T-cell (primary cell): ENCODE measurements at regions not wholly inside any gene's neighbourhood (a gene's known extent, or its start where the extent isn't known, plus 50 kb on each side); places are given as distances from the start of the nearest gene placed in this dataset.
"Not testable (repeated sequence)": the region's sequence is repeated elsewhere in the genome, so short reads cannot be mapped to it uniquely, and the experiment has no call there.

ENCODE experiments used
- ATAC-seq, 4 experiments: fragments of 200-7000 bp in 3 of 4; fragments of 150-1000 bp in 1 of 4; cut with Tn5 transposase; replicated peaks in 1 of 4; 1 replicate in 3 of 4; 2 replicates in 1 of 4; pipeline ENCODE4 v1.10.0; 2021; ENCODE audit warnings: moderate library complexity in 3 of 4, mild to moderate bottlenecking in 2 of 4, moderate number of reproducible peaks in 1 of 4
- CTCF ChIA-PET, 2 donors: fragments of 300-600 bp; sonication (Branson Sonifier 250); formaldehyde crosslinking; loops; one replicate each; lab custom pipeline; 2022; ENCODE audit warnings: antibody characterized with exemption in 2 of 2; lab: Charles Lee
- POLR2A ChIA-PET, 2 donors: fragments of 300-600 bp; sonication (Branson Sonifier 250); formaldehyde crosslinking; loops; one replicate each; lab custom pipeline; 2022; ENCODE audit warnings: antibody characterized with exemption in 2 of 2; lab: Charles Lee
- DNase-seq, 35 experiments: peaks; one replicate each; pipeline versions ENCODE4 v3.0.0 to v3.0.0-alpha.2; 2013 to 2023
- H3K27ac ChIP-seq: one replicate; pipeline ENCODE4 v1.5.1; 2013; ENCODE audit warnings: low read length
- H3K27me3 ChIP-seq, 2 experiments: replicated peaks in 1 of 2; 1 replicate in 1 of 2; 2 replicates in 1 of 2; pipeline versions ENCODE4 v1.6.1 to v1.7.0; 2013; ENCODE audit warnings: low read length in 1 of 2, mixed read lengths in 1 of 2; ENCODE audit not compliant: control insufficient read depth in 2 of 2, insufficient read depth in 2 of 2; ENCODE audit errors: extremely low read depth in 1 of 2
- H3K36me3 ChIP-seq, 2 donors: 1 replicate in 1 of 2; 2 replicates in 1 of 2; pipeline versions ENCODE4 v1.6.1 to v1.7.0; 2013; ENCODE audit warnings: low read length in 1 of 2; ENCODE audit not compliant: control insufficient read depth in 2 of 2, insufficient read depth in 1 of 2; ENCODE audit errors: extremely low read depth in 1 of 2
- H3K4me1 ChIP-seq, 2 experiments: 1 replicate in 1 of 2; 2 replicates in 1 of 2; pipeline versions ENCODE4 v1.6.1 to v1.7.0; 2013; ENCODE audit warnings: low read length in 2 of 2, mixed read lengths in 1 of 2; ENCODE audit not compliant: insufficient read depth in 2 of 2, control insufficient read depth in 1 of 2; ENCODE audit errors: extremely low read depth in 1 of 2
- H3K4me3 ChIP-seq, 2 donors: 1 replicate in 1 of 2; 2 replicates in 1 of 2; pipeline versions ENCODE4 v1.5.1 to v1.7.0; 2013; ENCODE audit warnings: mild to moderate bottlenecking in 2 of 2, low read length in 1 of 2, moderate library complexity in 1 of 2; ENCODE audit not compliant: control insufficient read depth in 1 of 2; ENCODE audit errors: extremely low read depth in 1 of 2
- H3K9me3 ChIP-seq: 2 replicates; pipeline ENCODE4 v1.7.0; 2013
- H3K27ac Mint-ChIP-seq, 2 donors: one replicate each; pipeline ENCODE4 v1.8.0; 2020 to 2021; ENCODE audit warnings: mild to moderate bottlenecking in 2 of 2, mixed read lengths in 2 of 2
- H3K27me3 Mint-ChIP-seq, 2 donors: one replicate each; pipeline ENCODE4 v1.8.0; 2021 to 2022; ENCODE audit warnings: mixed read lengths in 2 of 2
- H3K36me3 Mint-ChIP-seq: one replicate; pipeline ENCODE4 v1.8.0; 2021; ENCODE audit warnings: mixed read lengths
- H3K4me1 Mint-ChIP-seq, 3 donors: one replicate each; pipeline ENCODE4 v1.8.0; 2020 to 2022; ENCODE audit warnings: mixed read lengths in 3 of 3, mild to moderate bottlenecking in 1 of 3
- H3K4me3 Mint-ChIP-seq, 3 donors: one replicate each; pipeline ENCODE4 v1.8.0; 2020 to 2022; ENCODE audit warnings: mild to moderate bottlenecking in 3 of 3, mixed read lengths in 3 of 3, moderate library complexity in 3 of 3
- H3K9me3 Mint-ChIP-seq, 3 donors: one replicate each; pipeline ENCODE4 v1.8.0; 2020 to 2022; ENCODE audit warnings: mixed read lengths in 3 of 3
- WGBS: methylation state at CpG from one replicate; pipeline ENCODE4 v1.1.5; 2013; ENCODE audit warnings: missing lambda C conversion rate; ENCODE audit not compliant: insufficient coverage; 5-methylcytosine and 5-hydroxymethylcytosine counted together

DNA sequence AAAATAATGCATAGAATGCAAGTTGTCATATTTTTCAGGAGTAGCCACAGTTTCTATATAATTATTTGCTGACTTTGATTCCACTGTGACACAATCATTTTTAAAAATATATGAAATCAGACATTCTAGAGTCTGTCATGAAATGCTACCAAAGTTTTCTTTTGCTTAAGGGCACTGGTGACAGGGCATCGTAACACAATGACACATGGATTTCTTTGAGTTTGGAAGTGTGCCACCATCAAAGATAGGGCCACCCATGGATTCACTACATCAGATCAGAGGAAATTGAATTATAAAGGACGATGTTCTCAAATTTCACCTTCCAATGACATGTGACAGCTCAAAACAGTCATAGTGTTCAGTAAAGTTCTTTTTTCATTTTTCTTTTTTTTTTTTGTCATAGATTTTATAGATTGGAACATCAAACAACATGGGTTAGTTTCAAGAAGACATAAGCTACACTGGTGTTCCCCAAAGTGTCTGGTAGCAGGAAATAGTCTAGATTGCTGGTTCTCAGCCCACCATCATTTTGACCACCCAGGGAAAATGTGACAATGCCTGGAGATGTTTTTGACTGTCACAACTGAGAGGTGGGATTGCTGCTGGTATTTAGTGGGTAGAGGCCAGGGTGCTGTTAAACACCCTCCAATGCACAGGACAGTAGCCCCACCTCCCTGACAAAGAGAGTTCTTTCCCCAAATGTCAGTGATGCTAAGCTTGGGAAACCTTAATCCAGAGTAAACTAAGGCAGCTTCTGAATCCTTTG is 123.8 kb upstream of the DOK5 start:
- Histone ChIP-seq H3K4me1 (no peaks in the 10 kb centered on the region), H3K27me3 (no peaks in the 10 kb centered on the region), H3K4me3 (no peak overlapping the region), H3K27ac (no peak overlapping the region), H3K36me3 (no peaks in the 10 kb centered on the region), H3K9me3 (no peaks in the 10 kb centered on the region)
- Mint-ChIP-seq H3K4me3 (no peak overlapping the region), H3K36me3 (peaks cover 2% of the 10 kb centered on the region), H3K4me1 (no peaks in the 10 kb centered on the region), H3K9me3 (peaks cover 0 to 5% (median 0%) of the 10 kb centered on the region in 3 donors), H3K27me3 (peaks cover 15 to 26% of the 10 kb centered on the region in 2 donors), H3K27ac (no peak overlapping the region)
- no peak for DNase-seq
- no CpG with 5 or more reads among the region's 2 CpGs for WGBS
- POLR2A ChIA-PET = no interaction called here
- CTCF ChIA-PET = no interaction called here
- no peak for ATAC-seq

DNA sequence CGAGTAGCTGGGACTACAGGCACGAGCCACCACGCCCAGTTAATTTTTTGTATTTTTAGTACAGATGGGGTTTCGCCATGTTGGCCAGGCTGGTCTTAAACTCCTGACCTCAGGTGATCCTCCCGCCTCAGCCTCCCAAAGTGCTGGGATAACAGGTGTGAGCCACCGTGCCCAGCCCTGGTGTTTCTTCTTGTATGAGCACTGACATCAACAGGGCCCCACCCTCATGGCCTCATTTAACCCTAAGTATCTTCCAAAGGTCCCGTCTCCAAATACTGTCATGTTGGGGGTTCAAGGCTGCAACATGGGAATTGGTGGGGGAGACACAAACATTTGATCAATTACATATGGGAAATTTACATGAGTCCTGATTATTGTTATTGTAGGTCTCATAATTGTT is 122.9 kb upstream of the DOK5 start:
- H3K4me3 Mint-ChIP-seq, DNase-seq, CTCF ChIA-PET, H3K4me3 ChIP-seq, H3K36me3 ChIP-seq, H3K27ac Mint-ChIP-seq, H3K36me3 Mint-ChIP-seq, H3K4me1 ChIP-seq, H3K9me3 ChIP-seq, H3K9me3 Mint-ChIP-seq, H3K27me3 ChIP-seq, H3K4me1 Mint-ChIP-seq, H3K27ac ChIP-seq, POLR2A ChIA-PET, ATAC-seq: not testable (repeated sequence)
- 100% methylated on average over 3 of the region's 7 CpGs for WGBS
- peaks cover 15 to 22% of the 10 kb centered on the region in 2 donors for H3K27me3 Mint-ChIP-seq

DNA sequence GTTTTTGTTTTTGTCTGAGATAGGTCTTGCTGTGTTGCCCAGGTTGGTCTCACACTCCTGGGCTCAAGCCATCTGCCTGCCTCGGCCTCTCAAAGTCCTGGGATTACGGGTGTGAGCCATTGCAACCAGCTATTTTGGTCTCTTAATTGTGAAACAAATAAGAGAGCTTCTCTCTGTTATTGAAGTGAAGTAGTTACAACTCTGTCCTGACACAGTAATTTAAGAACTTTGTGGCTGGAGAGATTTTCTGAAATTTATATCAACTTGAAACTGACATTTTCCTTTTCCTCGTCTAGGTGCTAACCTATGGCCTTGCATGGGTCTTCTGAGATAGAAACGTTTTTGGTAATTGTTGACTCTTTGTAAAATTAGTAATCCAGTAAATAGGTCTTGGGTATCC is 122.1 kb upstream of the DOK5 start:
- Mint-ChIP-seq H3K27me3 (peaks cover 15 to 22% of the 10 kb centered on the region in 2 donors), H3K36me3 (no peaks in the 10 kb centered on the region), H3K4me1 (no peaks in the 10 kb centered on the region), H3K27ac (no peak overlapping the region), H3K9me3 (peaks cover 0 to 5% (median 0%) of the 10 kb centered on the region in 3 donors), H3K4me3 (no peak overlapping the region)
- POLR2A ChIA-PET = no interaction called here
- H3K9me3 ChIP-seq = no peaks in the 10 kb centered on the region
- CTCF ChIA-PET = no interaction called here
- ATAC-seq (no peak), DNase-seq (no peak)
- H3K36me3 ChIP-seq = no peaks in the 10 kb centered on the region
- no peak overlapping the region for H3K4me3 ChIP-seq
- WGBS = 27% methylated on average over 2 of the region's 4 CpGs
- H3K27me3 ChIP-seq = no peaks in the 10 kb centered on the region
- H3K4me1 ChIP-seq = no peaks in the 10 kb centered on the region
- no peak overlapping the region for H3K27ac ChIP-seq

- Histone ChIP-seq H3K4me1 (no peaks in the 10 kb centered on the region), H3K36me3 (no peaks in the 10 kb centered on the region), H3K4me3 (no peak overlapping the region), H3K27ac (no peak overlapping the region), H3K27me3 (no peaks in the 10 kb centered on the region), H3K9me3 (no peaks in the 10 kb centered on the region)
- Mint-ChIP-seq H3K27ac (no peak overlapping the region), H3K4me1 (no peaks in the 10 kb centered on the region), H3K27me3 (peaks cover 11 to 18% of the 10 kb centered on the region in 2 donors), H3K4me3 (no peak overlapping the region), H3K9me3 (no peaks in the 10 kb centered on the region), H3K36me3 (no peaks in the 10 kb centered on the region)
- ChIA-PET POLR2A (no interaction called here), CTCF (no interaction called here)
- ATAC-seq (no peak), DNase-seq (no peak)
- WGBS = 75% methylated on average over 2 of the region's 7 CpGs
These were observed 119.6 kb upstream of the DOK5 start for GRCh38 chr20:54355631-54356280.

- H3K27ac Mint-ChIP-seq = no peak overlapping the region
- Histone ChIP-seq H3K27me3 (no peaks in the 10 kb centered on the region), H3K27ac (no peak overlapping the region), H3K4me1 (no peaks in the 10 kb centered on the region), H3K9me3 (no peaks in the 10 kb centered on the region), H3K36me3 (no peaks in the 10 kb centered on the region), H3K4me3 (no peak overlapping the region)
- H3K4me3 Mint-ChIP-seq = no peak overlapping the region
- ChIA-PET POLR2A (no interaction called here), CTCF (no interaction called here)
- no peak for ATAC-seq
- no peaks in the 10 kb centered on the region for H3K9me3 Mint-ChIP-seq
- no peak for DNase-seq
- no peaks in the 10 kb centered on the region for H3K4me1 Mint-ChIP-seq
- no peaks in the 10 kb centered on the region for H3K36me3 Mint-ChIP-seq
- peaks cover 11 to 13% of the 10 kb centered on the region in 2 donors for H3K27me3 Mint-ChIP-seq
These were observed 118.6 kb upstream of the DOK5 start for GRCh38 chr20:54356801-54357200.

DNA sequence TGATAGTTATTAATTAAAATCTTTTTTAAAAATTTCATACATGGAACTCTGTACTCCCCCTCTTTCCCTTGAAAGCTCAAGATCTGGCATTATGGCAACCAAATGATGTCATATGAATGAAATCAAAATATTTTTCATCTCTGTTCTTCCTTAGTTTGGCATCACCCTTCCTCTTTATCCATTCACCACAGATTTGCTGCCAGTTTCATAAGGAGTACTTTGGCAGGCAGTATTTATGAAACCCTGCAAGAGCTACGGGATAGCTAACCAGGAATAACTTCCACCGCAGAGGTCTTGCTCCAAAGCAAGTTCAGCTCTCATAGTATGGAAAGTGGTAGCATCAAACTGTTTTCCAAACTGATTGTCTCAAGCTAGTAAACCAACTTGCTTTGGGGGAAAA is 113.9 kb upstream of the DOK5 start:
- CTCF ChIA-PET = no interaction called here
- 60% methylated on average over 1 of the region's 2 CpGs for WGBS
- Histone ChIP-seq H3K4me1 (no peaks in the 10 kb centered on the region), H3K27me3 (no peaks in the 10 kb centered on the region), H3K36me3 (no peaks in the 10 kb centered on the region), H3K4me3 (no peak overlapping the region), H3K27ac (no peak overlapping the region), H3K9me3 (no peaks in the 10 kb centered on the region)
- H3K27ac Mint-ChIP-seq = no peak overlapping the region
- no peak overlapping the region for H3K4me3 Mint-ChIP-seq
- H3K27me3 Mint-ChIP-seq = peaks cover 0 to 22% of the 10 kb centered on the region in 2 donors
- POLR2A ChIA-PET = interaction anchor here in 1 of 2 donors (0.6 kb wide), 1 partner anchor 148 kb away, joined by 3 read pairs; no protein-coding TSS in a partner anchor
- H3K9me3 Mint-ChIP-seq = no peaks in the 10 kb centered on the region
- no peaks in the 10 kb centered on the region for H3K4me1 Mint-ChIP-seq
- H3K36me3 Mint-ChIP-seq = no peaks in the 10 kb centered on the region
- DNase-seq (no peak), ATAC-seq (no peak)
